Gastrocnemius medialis (tissue), 4 donors: ENCODE measurements at regions not wholly inside any gene's neighbourhood (a gene's known extent, or its start where the extent isn't known, plus 50 kb on each side); places are given as distances from the start of the nearest gene placed in this dataset.

Source experiments
- CTCF ChIP-seq, 5 experiments: fragments of 450-650 bp in 3 of 5; fragments of 200-600 bp in 2 of 5; sonication (generic) in 2 of 5; IDR thresholded peaks in 4 of 5; conservative IDR thresholded peaks in 1 of 5; 1 replicate in 4 of 5; 2 replicates in 1 of 5; pipeline ENCODE4 v1.5.1; 2016 to 2019; ENCODE audit warnings: antibody characterized with exemption in 5 of 5, mild to moderate bottlenecking in 3 of 5, moderate library complexity in 3 of 5
- POLR2A ChIP-seq, 2 donors: fragments of 450-650 bp; IDR thresholded peaks; one replicate each; pipeline ENCODE4 v1.6.1; 2017; ENCODE audit warnings: antibody characterized with exemption in 2 of 2, mild to moderate bottlenecking in 2 of 2, moderate library complexity in 2 of 2

- TF ChIP-seq CTCF (IDR thresholded peaks at IDR 0.05 in 4 of 5, conservative IDR thresholded peaks at IDR 0.05 in 1 of 5) (no peak), POLR2A (IDR thresholded peaks at IDR 0.05) (no peak)
Observed at GRCh38 chr2:172284209-172284608, 143.2 kb upstream of the ITGA6 start.
